Cardiac muscle cell (in vitro differentiated cells and primary cell): ENCODE measurements at regions not wholly inside any gene's neighbourhood (a gene's known extent, or its start where the extent isn't known, plus 50 kb on each side); places are given as distances from the start of the nearest gene placed in this dataset.

Experiments used
- DNase-seq, 2 donors: peaks; one replicate each; pipeline versions ENCODE4 v3.0.0 to v3.0.0-alpha.2; 2010 to 2017; ENCODE audit warnings: low read depth in 1 of 2, low spot score in 1 of 2
- H3K27ac ChIP-seq: fragments of 200-600 bp; sonication (generic); 2 replicates; pipeline ENCODE4 v1.5.1; 2016
- H3K27me3 ChIP-seq: fragments of 200-600 bp; sonication (generic); 2 replicates; pipeline ENCODE4 v1.6.0; 2016; ENCODE audit warnings: control low read depth
- H3K36me3 ChIP-seq: fragments of 200-600 bp; sonication (generic); 2 replicates; pipeline ENCODE4 v1.5.1; 2016; ENCODE audit warnings: control low read depth
- H3K4me1 ChIP-seq: fragments of 200-600 bp; sonication (generic); 2 replicates; pipeline ENCODE4 v1.8.1; 2017; ENCODE audit warnings: low read depth, mild to moderate bottlenecking, mixed run types
- H3K4me3 ChIP-seq: fragments of 200-600 bp; sonication (generic); 2 replicates; pipeline ENCODE4 v1.5.1; 2016; ENCODE audit warnings: mild to moderate bottlenecking
- H3K9me3 ChIP-seq: fragments of 200-600 bp; sonication (generic); 2 replicates; pipeline ENCODE4 v1.5.1; 2017; ENCODE audit warnings: low read depth, mild to moderate bottlenecking, control low read depth
- CTCF ChIP-seq: IDR thresholded peaks from 2 replicates; pipeline ENCODE4 v1.5.1; 2012; ENCODE audit warnings: low read depth, mild to moderate bottlenecking, low read length

GRCh38 chr11:11117730-11118129 lies 235.3 kb downstream of the CSNK2A3 start:
- no peak for TF ChIP-seq CTCF
- H3K4me3 ChIP-seq, result no peak overlapping the region
- no peaks in the 10 kb centered on the region for H3K9me3 ChIP-seq
- H3K36me3 ChIP-seq, result no peaks in the 10 kb centered on the region
- no peaks in the 10 kb centered on the region for H3K27me3 ChIP-seq
- no peak overlapping the region for H3K27ac ChIP-seq
- H3K4me1 ChIP-seq, result no peaks in the 10 kb centered on the region
- DNase-seq, result peak in 1 of 2 donors; percentile 20

- DNase-seq, result no peak
- Histone ChIP-seq H3K36me3 (no peaks in the 10 kb centered on the region), H3K27ac (no peak overlapping the region)
Observed at GRCh38 chr11:11115475-11115874, 237.6 kb downstream of the CSNK2A3 start.

GRCh38 chr11:11113626-11114025 lies 239.4 kb downstream of the CSNK2A3 start:
- no peak for TF ChIP-seq CTCF
- Histone ChIP-seq H3K9me3 (no peaks in the 10 kb centered on the region), H3K4me1 (no peaks in the 10 kb centered on the region), H3K27me3 (no peaks in the 10 kb centered on the region), H3K36me3 (no peaks in the 10 kb centered on the region), H3K27ac (no peak overlapping the region), H3K4me3 (no peak overlapping the region)
- DNase-seq, result no peak

More at GRCh38 chr11:11115475-11115874, 237.6 kb downstream of the CSNK2A3 start:
- no peaks in the 10 kb centered on the region for H3K27me3 ChIP-seq
- H3K4me3 ChIP-seq, result no peak overlapping the region
- H3K4me1 ChIP-seq, result no peaks in the 10 kb centered on the region
- H3K9me3 ChIP-seq, result no peaks in the 10 kb centered on the region
- no peak for TF ChIP-seq CTCF

GRCh38 chr11:11108026-11108425 lies 245.0 kb downstream of the CSNK2A3 start:
- no peaks in the 10 kb centered on the region for H3K9me3 ChIP-seq
- no peaks in the 10 kb centered on the region for H3K4me1 ChIP-seq
- no peak for DNase-seq
- H3K4me3 ChIP-seq, result no peak overlapping the region
- no peak for TF ChIP-seq CTCF
- no peaks in the 10 kb centered on the region for H3K27me3 ChIP-seq
- H3K27ac ChIP-seq, result no peak overlapping the region
- no peaks in the 10 kb centered on the region for H3K36me3 ChIP-seq

- Histone ChIP-seq H3K9me3 (no peaks in the 10 kb centered on the region), H3K36me3 (no peaks in the 10 kb centered on the region), H3K27me3 (no peaks in the 10 kb centered on the region), H3K4me3 (no peak overlapping the region), H3K27ac (no peak overlapping the region), H3K4me1 (no peaks in the 10 kb centered on the region)
- no peak for TF ChIP-seq CTCF
- no peak for DNase-seq
Observed at GRCh38 chr11:11107076-11107723, 245.8 kb downstream of the CSNK2A3 start.
